ENCODE measurements at regions not wholly inside any gene's neighbourhood (a gene's known extent, or its start where the extent isn't known, plus 50 kb on each side); places are given as distances from the start of the nearest gene placed in this dataset.

DNA sequence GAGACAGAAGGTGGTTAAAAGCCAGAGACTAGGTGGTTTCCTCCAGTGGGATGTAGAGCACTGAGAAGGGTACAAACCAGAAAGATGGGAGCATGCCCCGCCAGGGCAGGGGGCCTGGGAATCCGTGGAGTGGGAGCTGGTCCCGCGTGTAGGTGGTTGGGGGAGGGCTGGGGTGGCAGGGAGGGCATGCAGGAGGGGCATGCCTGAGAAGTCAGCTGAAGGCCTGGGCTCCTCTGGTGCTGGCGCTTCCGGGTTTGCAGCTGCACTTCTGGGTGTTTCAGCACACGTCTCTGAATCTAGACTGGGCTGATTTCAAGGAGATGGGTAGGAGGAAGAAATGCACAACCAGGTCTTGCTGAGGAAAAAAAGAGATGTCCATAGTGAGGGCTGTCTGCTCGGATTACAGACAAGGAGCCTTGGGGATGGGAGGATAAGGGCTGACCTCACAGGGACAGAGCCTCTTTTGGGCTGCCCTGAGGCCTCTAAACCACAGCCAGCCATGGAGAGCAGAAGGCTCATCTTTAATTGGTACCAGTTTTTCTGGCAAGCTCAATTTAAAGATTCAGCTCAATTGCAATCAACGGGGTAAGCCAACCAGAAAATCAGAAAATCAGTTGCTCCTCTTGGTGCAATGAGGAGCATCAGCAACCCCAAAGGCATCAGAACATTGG lies 151.9 kb downstream of the FAM43A start:
- Histone ChIP-seq H3K9me2 (no peaks in the 10 kb centered on the region), H3K79me2 (ENCODE audit: insufficient read depth) (no peaks in the 10 kb centered on the region), H3K36me3 (replicated peaks in 1 of 2; ENCODE audit: control insufficient read depth in 1 of 2, insufficient read depth in 2 of 2, low read length in 1 of 2) (no peaks in the 10 kb centered on the region), H4K20me1 (ENCODE audit: insufficient read depth) (no peaks in the 10 kb centered on the region), H3K9ac (no peak overlapping the region), H3F3A (replicated peaks; ENCODE audit: insufficient read depth) (no peaks in the 10 kb centered on the region), H3K9me3 (no peaks in the 10 kb centered on the region), H3K27me3 (ENCODE audit: insufficient read depth) (no peaks in the 10 kb centered on the region), H3K27ac (ENCODE audit: low read depth in 2 of 2, low read length in 1 of 2) (no peak overlapping the region; a peak in 1 of 4 replicates), H3K4me2 (no peak overlapping the region), H3K4me1 (ENCODE audit: control insufficient read depth in 1 of 2, insufficient read depth in 2 of 2, low read depth in 1 of 2, low read length in 1 of 2) (peaks cover 0 to 35% of the 10 kb centered on the region in 2 experiments; a peak in 2 of 4 replicates), H2AFZ (ENCODE audit: low read depth) (no peak overlapping the region), H3K4me3 (ENCODE audit: low read depth in 2 of 2, low read length in 1 of 2) (no peak overlapping the region)
- TF ChIP-seq POLR2AphosphoS5 (IDR thresholded peaks at IDR 0.05; ENCODE audit: low read depth, low read length): no peak
- TF ChIP-seq, protein P1, sequence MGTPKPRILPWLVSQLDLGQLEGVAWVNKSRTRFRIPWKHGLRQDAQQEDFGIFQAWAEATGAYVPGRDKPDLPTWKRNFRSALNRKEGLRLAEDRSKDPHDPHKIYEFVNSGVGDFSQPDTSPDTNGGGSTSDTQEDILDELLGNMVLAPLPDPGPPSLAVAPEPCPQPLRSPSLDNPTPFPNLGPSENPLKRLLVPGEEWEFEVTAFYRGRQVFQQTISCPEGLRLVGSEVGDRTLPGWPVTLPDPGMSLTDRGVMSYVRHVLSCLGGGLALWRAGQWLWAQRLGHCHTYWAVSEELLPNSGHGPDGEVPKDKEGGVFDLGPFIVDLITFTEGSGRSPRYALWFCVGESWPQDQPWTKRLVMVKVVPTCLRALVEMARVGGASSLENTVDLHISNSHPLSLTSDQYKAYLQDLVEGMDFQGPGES (IDR thresholded peaks at IDR 0.05; ENCODE audit: low read depth, low read length): no peak
- no peak for TF ChIP-seq FOXJ3 (CRISPR knock-in tag; IDR thresholded peaks at IDR 0.05)
- TF ChIP-seq, protein P2, sequence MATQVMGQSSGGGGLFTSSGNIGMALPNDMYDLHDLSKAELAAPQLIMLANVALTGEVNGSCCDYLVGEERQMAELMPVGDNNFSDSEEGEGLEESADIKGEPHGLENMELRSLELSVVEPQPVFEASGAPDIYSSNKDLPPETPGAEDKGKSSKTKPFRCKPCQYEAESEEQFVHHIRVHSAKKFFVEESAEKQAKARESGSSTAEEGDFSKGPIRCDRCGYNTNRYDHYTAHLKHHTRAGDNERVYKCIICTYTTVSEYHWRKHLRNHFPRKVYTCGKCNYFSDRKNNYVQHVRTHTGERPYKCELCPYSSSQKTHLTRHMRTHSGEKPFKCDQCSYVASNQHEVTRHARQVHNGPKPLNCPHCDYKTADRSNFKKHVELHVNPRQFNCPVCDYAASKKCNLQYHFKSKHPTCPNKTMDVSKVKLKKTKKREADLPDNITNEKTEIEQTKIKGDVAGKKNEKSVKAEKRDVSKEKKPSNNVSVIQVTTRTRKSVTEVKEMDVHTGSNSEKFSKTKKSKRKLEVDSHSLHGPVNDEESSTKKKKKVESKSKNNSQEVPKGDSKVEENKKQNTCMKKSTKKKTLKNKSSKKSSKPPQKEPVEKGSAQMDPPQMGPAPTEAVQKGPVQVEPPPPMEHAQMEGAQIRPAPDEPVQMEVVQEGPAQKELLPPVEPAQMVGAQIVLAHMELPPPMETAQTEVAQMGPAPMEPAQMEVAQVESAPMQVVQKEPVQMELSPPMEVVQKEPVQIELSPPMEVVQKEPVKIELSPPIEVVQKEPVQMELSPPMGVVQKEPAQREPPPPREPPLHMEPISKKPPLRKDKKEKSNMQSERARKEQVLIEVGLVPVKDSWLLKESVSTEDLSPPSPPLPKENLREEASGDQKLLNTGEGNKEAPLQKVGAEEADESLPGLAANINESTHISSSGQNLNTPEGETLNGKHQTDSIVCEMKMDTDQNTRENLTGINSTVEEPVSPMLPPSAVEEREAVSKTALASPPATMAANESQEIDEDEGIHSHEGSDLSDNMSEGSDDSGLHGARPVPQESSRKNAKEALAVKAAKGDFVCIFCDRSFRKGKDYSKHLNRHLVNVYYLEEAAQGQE (IDR thresholded peaks at IDR 0.05; ENCODE audit: low read depth, low read length): no peak
- TF ChIP-seq, protein P3, sequence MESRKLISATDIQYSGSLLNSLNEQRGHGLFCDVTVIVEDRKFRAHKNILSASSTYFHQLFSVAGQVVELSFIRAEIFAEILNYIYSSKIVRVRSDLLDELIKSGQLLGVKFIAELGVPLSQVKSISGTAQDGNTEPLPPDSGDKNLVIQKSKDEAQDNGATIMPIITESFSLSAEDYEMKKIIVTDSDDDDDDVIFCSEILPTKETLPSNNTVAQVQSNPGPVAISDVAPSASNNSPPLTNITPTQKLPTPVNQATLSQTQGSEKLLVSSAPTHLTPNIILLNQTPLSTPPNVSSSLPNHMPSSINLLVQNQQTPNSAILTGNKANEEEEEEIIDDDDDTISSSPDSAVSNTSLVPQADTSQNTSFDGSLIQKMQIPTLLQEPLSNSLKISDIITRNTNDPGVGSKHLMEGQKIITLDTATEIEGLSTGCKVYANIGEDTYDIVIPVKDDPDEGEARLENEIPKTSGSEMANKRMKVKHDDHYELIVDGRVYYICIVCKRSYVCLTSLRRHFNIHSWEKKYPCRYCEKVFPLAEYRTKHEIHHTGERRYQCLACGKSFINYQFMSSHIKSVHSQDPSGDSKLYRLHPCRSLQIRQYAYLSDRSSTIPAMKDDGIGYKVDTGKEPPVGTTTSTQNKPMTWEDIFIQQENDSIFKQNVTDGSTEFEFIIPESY (IDR thresholded peaks at IDR 0.05; ENCODE audit: borderline replicate concordance, low read depth): no peak
- TF ChIP-seq, protein P4, sequence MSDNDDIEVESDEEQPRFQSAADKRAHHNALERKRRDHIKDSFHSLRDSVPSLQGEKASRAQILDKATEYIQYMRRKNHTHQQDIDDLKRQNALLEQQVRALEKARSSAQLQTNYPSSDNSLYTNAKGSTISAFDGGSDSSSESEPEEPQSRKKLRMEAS (IDR thresholded peaks at IDR 0.05; ENCODE audit: low read depth): no peak
- no peak for TF ChIP-seq GATA2 (CRISPR knock-in tag; IDR thresholded peaks at IDR 0.05)
- DNase-seq: no peak
- ChIA-PET CTCF (interaction anchor here (1.5 to 2.1 kb wide), 2 partner anchors 34 to 155 kb away, joined by 3 to 9 read pairs; no protein-coding TSS in a partner anchor), POLR2A (no interaction called here)
- 58% methylated on average over 8 of the region's 9 CpGs for WGBS (ENCODE audit: low lambda C conversion rate)

DNA sequence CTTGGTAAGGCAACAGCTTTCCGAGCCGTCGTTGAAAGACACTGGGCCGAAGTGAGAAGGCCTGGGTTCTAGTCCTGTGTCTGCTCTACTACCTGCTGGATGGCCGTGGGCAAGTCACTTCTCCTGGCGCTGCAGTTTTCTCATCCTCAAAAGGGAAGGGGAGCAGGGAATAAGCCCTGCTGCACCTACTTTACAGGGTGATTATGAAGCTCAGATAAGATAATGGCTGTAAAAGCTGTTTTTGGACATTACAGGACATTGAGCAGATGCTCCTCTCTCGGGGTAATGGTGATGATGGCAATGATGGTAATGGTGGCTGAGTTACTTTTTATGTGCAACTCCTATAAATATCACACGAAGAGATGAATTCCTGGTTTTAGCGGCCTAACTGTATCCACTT lies 152.6 kb downstream of the FAM43A start:
- Histone ChIP-seq H3K4me3 (ENCODE audit: low read depth in 2 of 2, low read length in 1 of 2) (no peak overlapping the region), H3K79me2 (ENCODE audit: insufficient read depth) (no peaks in the 10 kb centered on the region), H3K27me3 (ENCODE audit: insufficient read depth) (no peaks in the 10 kb centered on the region), H4K20me1 (ENCODE audit: insufficient read depth) (no peaks in the 10 kb centered on the region), H3K27ac (ENCODE audit: low read depth in 2 of 2, low read length in 1 of 2) (no peak overlapping the region), H3K9me2 (no peaks in the 10 kb centered on the region), H2AFZ (ENCODE audit: low read depth) (no peak overlapping the region), H3K4me2 (no peak overlapping the region), H3F3A (replicated peaks; ENCODE audit: insufficient read depth) (no peaks in the 10 kb centered on the region), H3K4me1 (ENCODE audit: control insufficient read depth in 1 of 2, insufficient read depth in 2 of 2, low read depth in 1 of 2, low read length in 1 of 2) (peaks cover 0 to 29% of the 10 kb centered on the region in 2 experiments; a peak in 1 of 4 replicates), H3K36me3 (replicated peaks in 1 of 2; ENCODE audit: control insufficient read depth in 1 of 2, insufficient read depth in 2 of 2, low read length in 1 of 2) (no peaks in the 10 kb centered on the region), H3K9me3 (no peaks in the 10 kb centered on the region), H3K9ac (no peak overlapping the region)
- DNase-seq: peak; percentile 58
- TF ChIP-seq GABPA (IDR thresholded peaks at IDR 0.05; ENCODE audit: low read depth): no peak
- TF ChIP-seq GATA2 (CRISPR knock-in tag; IDR thresholded peaks at IDR 0.05): peak; percentile 66
- CTCF ChIA-PET: interaction anchor here (1.1 to 2.1 kb wide), 3 partner anchors 33 to 156 kb away, joined by 3 to 9 read pairs (median 4); no protein-coding TSS in a partner anchor
- WGBS (ENCODE audit: low lambda C conversion rate): 55% methylated on average over 6 of the region's 9 CpGs
- POLR2A ChIA-PET: no interaction called here
